WTC11 (cell line): ENCODE measurements at regions not wholly inside any gene's neighbourhood (a gene's known extent, or its start where the extent isn't known, plus 50 kb on each side); places are given as distances from the start of the nearest gene placed in this dataset.

Experiments used
- ATAC-seq: fragments of 200-7000 bp; cut with Tn5 transposase; 2 replicates; pipeline ENCODE4 v1.10.0; 2021; ENCODE audit warnings: mild to moderate bottlenecking, moderate library complexity
- CTCF ChIA-PET: fragments of 300-600 bp; sonication (Branson Sonifier 250); formaldehyde crosslinking; loops from one replicate; lab custom pipeline; 2021; ENCODE audit warnings: antibody characterized with exemption; lab: Charles Lee
- POLR2A ChIA-PET: fragments of 350-600 bp; sonication (Branson Sonifier 250); formaldehyde crosslinking; loops from one replicate; lab custom pipeline; 2021; ENCODE audit warnings: antibody characterized with exemption; lab: Charles Lee
- DNase-seq: peaks from one replicate; pipeline ENCODE4 v3.0.0; 2021; ENCODE audit warnings: low spot score
- H3K27ac Mint-ChIP-seq: 2 replicates; pipeline ENCODE4 v1.8.0; 2021; ENCODE audit warnings: mixed read lengths
- H3K27me3 Mint-ChIP-seq: 2 replicates; pipeline ENCODE4 v1.8.0; 2021; ENCODE audit warnings: low read depth, mild to moderate bottlenecking, moderate library complexity, mixed read lengths
- H3K36me3 Mint-ChIP-seq: 2 replicates; pipeline ENCODE4 v1.8.0; 2021; ENCODE audit warnings: mixed read lengths
- H3K4me1 Mint-ChIP-seq: 2 replicates; pipeline ENCODE4 v1.8.0; 2022; ENCODE audit warnings: mixed read lengths
- H3K4me3 Mint-ChIP-seq: 2 replicates; pipeline ENCODE4 v1.8.0; 2021; ENCODE audit warnings: mild to moderate bottlenecking, moderate library complexity, mixed read lengths
- H3K9me3 Mint-ChIP-seq: 2 replicates; pipeline ENCODE4 v1.8.0; 2021; ENCODE audit warnings: mixed read lengths
- AR ChIP-seq: fragments of 250-450 bp; sonication (Bioruptor Pico); IDR thresholded peaks from 2 replicates; pipeline ENCODE4 v1.9.0; 2021; ENCODE audit warnings: mild to moderate bottlenecking
- ATF1 ChIP-seq: sonication (generic); formaldehyde crosslinking; IDR thresholded peaks from 2 replicates; pipeline ENCODE4 v1.8.1; 2023; ENCODE audit warnings: mild to moderate bottlenecking, moderate library complexity, missing genetic modification reagents
- CREB1 ChIP-seq: sonication (generic); formaldehyde crosslinking; IDR thresholded peaks from 2 replicates; pipeline ENCODE4 v1.8.0; 2023; ENCODE audit warnings: mild to moderate bottlenecking, missing genetic modification reagents
- FOXP4 ChIP-seq: sonication (generic); formaldehyde crosslinking; IDR thresholded peaks from 2 replicates; pipeline ENCODE4 v1.8.0; 2022; ENCODE audit warnings: mild to moderate bottlenecking, missing genetic modification reagents
- GTF2I ChIP-seq: fragments of 250-450 bp; sonication (Bioruptor Pico); conservative IDR thresholded peaks from 2 replicates; pipeline ENCODE4 v1.4.0; 2021; ENCODE audit warnings: mild to moderate bottlenecking
- HMGA2 ChIP-seq: fragments of 250-450 bp; sonication (Bioruptor Pico); IDR thresholded peaks from 2 replicates; pipeline ENCODE4 v1.4.0; 2021; ENCODE audit warnings: mild to moderate bottlenecking, moderate library complexity
- HMGXB4 ChIP-seq: sonication (generic); formaldehyde crosslinking; IDR thresholded peaks from 2 replicates; pipeline ENCODE4 v1.8.1; 2023; ENCODE audit warnings: mild to moderate bottlenecking, moderate library complexity, missing genetic modification reagents
- MAX ChIP-seq: sonication (generic); formaldehyde crosslinking; IDR thresholded peaks from 2 replicates; pipeline ENCODE4 v1.8.0; 2022; ENCODE audit warnings: mild to moderate bottlenecking, missing genetic modification reagents
- MYBL2 ChIP-seq: sonication (generic); formaldehyde crosslinking; IDR thresholded peaks from 2 replicates; pipeline ENCODE4 v1.8.1; 2023; ENCODE audit warnings: mild to moderate bottlenecking, moderate library complexity, missing genetic modification reagents
- PRDM15 ChIP-seq: sonication (generic); formaldehyde crosslinking; IDR thresholded peaks from 2 replicates; pipeline ENCODE4 v1.8.0; 2022; ENCODE audit warnings: missing genetic modification reagents
- SMAD4 ChIP-seq: sonication (generic); formaldehyde crosslinking; IDR thresholded peaks from 2 replicates; pipeline ENCODE4 v1.8.0; 2022; ENCODE audit warnings: mild to moderate bottlenecking, missing genetic modification reagents
- TCF7 ChIP-seq: sonication (generic); formaldehyde crosslinking; IDR thresholded peaks from 2 replicates; pipeline ENCODE4 v1.8.0; 2022; ENCODE audit warnings: mild to moderate bottlenecking, low read depth, missing genetic modification reagents, moderate library complexity
- USF1 ChIP-seq: sonication (generic); formaldehyde crosslinking; IDR thresholded peaks from 2 replicates; pipeline ENCODE4 v1.8.0; 2022; ENCODE audit warnings: mild to moderate bottlenecking, missing genetic modification reagents
- USF2 ChIP-seq: sonication (generic); formaldehyde crosslinking; IDR thresholded peaks from 2 replicates; pipeline ENCODE4 v1.8.1; 2023; ENCODE audit warnings: mild to moderate bottlenecking, missing genetic modification reagents, moderate library complexity
- ZNF317 ChIP-seq: sonication (generic); formaldehyde crosslinking; IDR thresholded peaks from 2 replicates; pipeline ENCODE4 v1.8.1; 2023; ENCODE audit warnings: low read depth, mild to moderate bottlenecking, moderate library complexity, missing genetic modification reagents, borderline replicate concordance
- ZSCAN18 ChIP-seq: fragments of 250-450 bp; sonication (Bioruptor Pico); IDR thresholded peaks from 2 replicates; pipeline ENCODE4 v2.1.2; 2022; ENCODE audit warnings: mild to moderate bottlenecking, moderate library complexity

- DNase-seq (no peak), ATAC-seq (no peak)
- H3K4me3 Mint-ChIP-seq: no peak overlapping the region
- TF ChIP-seq MAX (CRISPR knock-in tag) (no peak), AR (CRISPR knock-in tag) (no peak), ZNF317 (CRISPR knock-in tag) (no peak), GTF2I (CRISPR knock-in tag) (no peak), HMGA2 (CRISPR knock-in tag) (no peak), CREB1 (no peak), ZSCAN18 (no peak), MYBL2 (no peak), FOXP4 (CRISPR knock-in tag) (no peak), PRDM15 (CRISPR knock-in tag) (no peak), USF1 (CRISPR knock-in tag) (no peak), SMAD4 (no peak), TCF7 (CRISPR knock-in tag) (no peak), ATF1 (CRISPR knock-in tag) (no peak), USF2 (no peak), HMGXB4 (CRISPR knock-in tag) (no peak)
- TF ChIP-seq, all 79 proteins: peak for 0
- H3K36me3 Mint-ChIP-seq: no peaks in the 10 kb centered on the region
- ChIA-PET POLR2A (no interaction called here), CTCF (no interaction called here)
- no peaks in the 10 kb centered on the region for H3K4me1 Mint-ChIP-seq
- peaks cover 12% of the 10 kb centered on the region; the same call in 1 of the 2 replicates for H3K9me3 Mint-ChIP-seq
- H3K27me3 Mint-ChIP-seq: no peaks in the 10 kb centered on the region
- H3K27ac Mint-ChIP-seq: no peak overlapping the region
Measured at GRCh38 chr12:73585136-73585535, 952.5 kb upstream of the ATXN7L3B start.
